Astrocyte of the cerebellum (primary cell): ENCODE measurements at regions not wholly inside any gene's neighbourhood (a gene's known extent, or its start where the extent isn't known, plus 50 kb on each side); places are given as distances from the start of the nearest gene placed in this dataset.

ENCODE experiments used
- DNase-seq: peaks from one replicate; pipeline ENCODE4 v3.0.0-alpha.2; 2011; ENCODE audit warnings: low read depth
- H3K4me3 ChIP-seq: 2 replicates; pipeline ENCODE4 v1.5.1; 2011; ENCODE audit warnings: mild to moderate bottlenecking, low read depth, low read length, moderate library complexity
- in situ Hi-C: cut with HindIII; loops from 2 replicates; pipeline ENCODE4 v1.10.0; 2017; ENCODE audit warnings: low sequenced_read_pairs
- TF ChIP-seq, protein P1 (sequence below): IDR thresholded peaks from 2 replicates; pipeline ENCODE4 v1.5.1; 2012; ENCODE audit warnings: low read length, low read depth, moderate library complexity, mild to moderate bottlenecking; ENCODE audit errors: missing control alignments

DNA sequence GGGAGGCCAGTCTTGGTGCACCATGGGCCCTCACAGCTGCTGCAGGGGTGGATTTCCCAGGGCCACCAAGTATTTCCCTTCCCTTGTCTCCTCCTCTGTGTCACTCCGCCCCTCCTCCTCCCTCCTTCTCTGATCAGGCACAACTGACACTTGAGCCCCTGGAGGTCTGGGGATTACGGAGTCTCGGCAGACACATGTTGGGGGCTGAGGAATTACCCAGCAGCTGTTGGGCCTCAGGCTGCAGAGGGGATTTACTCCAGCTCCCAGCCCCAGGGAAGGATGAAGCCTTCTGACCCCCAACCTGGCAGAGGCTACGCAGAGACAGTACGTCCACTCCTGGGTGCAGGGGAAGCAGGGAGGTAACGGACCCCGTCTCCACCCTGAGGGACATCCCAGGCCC, 420.5 kb upstream of the SULF2 start:
- H3K4me3 ChIP-seq = no peak overlapping the region
- DNase-seq = no peak
- in situ Hi-C loops = no loop called here
- TF ChIP-seq, protein P1, sequence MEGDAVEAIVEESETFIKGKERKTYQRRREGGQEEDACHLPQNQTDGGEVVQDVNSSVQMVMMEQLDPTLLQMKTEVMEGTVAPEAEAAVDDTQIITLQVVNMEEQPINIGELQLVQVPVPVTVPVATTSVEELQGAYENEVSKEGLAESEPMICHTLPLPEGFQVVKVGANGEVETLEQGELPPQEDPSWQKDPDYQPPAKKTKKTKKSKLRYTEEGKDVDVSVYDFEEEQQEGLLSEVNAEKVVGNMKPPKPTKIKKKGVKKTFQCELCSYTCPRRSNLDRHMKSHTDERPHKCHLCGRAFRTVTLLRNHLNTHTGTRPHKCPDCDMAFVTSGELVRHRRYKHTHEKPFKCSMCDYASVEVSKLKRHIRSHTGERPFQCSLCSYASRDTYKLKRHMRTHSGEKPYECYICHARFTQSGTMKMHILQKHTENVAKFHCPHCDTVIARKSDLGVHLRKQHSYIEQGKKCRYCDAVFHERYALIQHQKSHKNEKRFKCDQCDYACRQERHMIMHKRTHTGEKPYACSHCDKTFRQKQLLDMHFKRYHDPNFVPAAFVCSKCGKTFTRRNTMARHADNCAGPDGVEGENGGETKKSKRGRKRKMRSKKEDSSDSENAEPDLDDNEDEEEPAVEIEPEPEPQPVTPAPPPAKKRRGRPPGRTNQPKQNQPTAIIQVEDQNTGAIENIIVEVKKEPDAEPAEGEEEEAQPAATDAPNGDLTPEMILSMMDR = no peak

DNA sequence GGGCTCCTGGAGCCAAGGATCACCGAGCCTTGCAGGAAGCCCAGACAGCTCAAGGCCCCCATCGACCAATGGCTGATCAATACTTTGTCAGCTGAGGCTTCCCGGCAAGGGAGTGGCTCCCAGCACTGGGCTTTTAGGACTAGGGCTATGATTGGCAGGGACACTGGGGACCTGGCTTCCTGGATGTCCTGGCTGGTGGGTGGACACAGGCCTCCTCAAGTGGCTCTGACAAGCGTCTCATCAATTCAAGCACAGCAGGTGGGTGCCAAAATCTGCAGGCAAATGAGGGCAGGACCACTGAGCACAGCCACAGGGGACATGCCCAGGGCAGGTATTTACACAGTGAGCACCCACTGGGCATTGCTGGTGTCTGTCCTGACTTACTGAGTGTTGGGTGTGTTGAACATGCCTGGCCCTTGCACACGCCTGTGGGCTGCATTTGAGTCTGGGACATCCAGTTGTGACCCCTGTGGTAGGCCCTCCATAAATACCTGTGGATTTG, 420.1 kb upstream of the SULF2 start:
- in situ Hi-C loops = no loop called here
- H3K4me3 ChIP-seq = no peak overlapping the region
- no peak for DNase-seq
- TF ChIP-seq, protein P1 = no peak

DNA sequence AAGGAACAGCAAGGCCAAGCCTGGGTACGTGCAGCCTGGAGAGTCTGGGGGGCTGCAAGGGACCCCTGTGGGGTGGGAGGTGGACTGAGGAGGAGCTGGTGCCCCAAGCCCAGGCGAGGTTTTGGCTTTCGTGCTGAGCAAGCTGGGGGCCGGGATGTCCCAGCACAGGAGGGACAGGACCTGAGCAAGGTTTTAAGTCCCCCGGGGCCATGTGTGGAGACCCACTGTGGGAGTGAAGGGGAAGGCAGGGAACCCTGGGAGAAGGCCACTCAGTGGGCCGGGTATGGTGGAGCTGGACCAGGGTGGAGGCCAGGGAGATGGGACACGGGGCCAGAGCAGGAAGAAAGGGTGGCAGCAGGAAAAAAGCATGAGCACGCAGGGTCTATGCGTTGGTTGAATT, 419.2 kb upstream of the SULF2 start:
- H3K4me3 ChIP-seq = no peak overlapping the region
- in situ Hi-C loops = no loop called here
- no peak for DNase-seq
- TF ChIP-seq, protein P1 = no peak

DNA sequence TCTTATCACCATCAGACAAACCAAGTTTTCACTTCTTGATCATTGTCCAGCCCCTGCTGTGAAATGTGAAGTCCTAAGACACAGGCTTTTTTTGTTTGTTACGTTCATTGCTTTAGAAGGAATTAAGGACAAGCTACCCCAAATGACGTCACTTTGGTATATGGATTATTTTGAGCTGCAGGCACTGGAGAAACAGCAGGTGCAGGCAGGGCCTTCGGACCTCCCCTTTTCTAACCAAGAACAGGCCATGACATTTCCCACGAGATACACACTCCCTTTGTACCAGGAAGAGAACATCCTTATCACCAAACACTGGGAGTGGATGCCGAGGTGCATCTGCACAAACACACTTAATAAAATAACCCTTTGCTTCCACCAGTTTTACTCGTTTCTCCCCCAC, 418.0 kb upstream of the SULF2 start:
- DNase-seq = no peak
- no peak overlapping the region for H3K4me3 ChIP-seq
- TF ChIP-seq, protein P1 = no peak
- in situ Hi-C loops = no loop called here

DNA sequence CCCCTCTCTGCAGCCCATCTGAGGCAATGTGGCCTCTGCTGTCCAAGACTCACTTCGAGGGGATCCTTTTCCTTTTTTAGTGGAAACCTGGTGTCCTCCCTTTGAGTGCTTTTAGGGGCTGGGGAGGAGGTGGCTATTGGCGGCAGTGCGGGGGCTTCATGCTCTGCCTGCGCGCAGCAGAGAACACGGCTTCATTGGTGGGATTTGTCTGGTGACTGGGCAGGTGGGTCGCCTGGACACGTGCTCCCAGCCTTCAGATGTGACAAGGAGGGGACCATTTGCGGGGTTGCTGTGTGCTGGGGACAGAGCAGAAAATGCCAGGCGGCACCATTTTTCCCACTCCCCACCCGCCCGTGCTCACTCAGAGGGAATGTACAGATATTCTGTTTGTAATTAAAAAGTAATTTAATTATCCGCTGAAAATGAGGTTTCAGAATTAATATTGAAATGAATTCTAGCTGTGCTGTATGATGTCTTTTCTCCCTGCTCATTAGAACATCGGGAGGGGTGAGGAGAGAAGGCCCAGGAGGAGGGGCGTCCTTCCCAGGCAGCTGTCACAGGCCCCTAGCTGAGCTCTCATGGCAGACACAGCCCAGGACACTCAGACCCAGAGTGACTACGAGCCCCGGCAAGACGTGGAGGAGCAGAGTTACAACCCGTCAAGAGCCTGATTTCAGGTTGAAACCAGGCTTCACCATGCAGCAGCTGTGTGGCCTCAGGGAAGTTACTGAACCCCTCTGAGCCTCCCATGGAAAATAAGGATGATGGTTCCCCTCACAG, 417.2 kb upstream of the SULF2 start:
- DNase-seq = no peak
- TF ChIP-seq, protein P1 = no peak
- in situ Hi-C loops = no loop called here
- H3K4me3 ChIP-seq = no peak overlapping the region

DNA sequence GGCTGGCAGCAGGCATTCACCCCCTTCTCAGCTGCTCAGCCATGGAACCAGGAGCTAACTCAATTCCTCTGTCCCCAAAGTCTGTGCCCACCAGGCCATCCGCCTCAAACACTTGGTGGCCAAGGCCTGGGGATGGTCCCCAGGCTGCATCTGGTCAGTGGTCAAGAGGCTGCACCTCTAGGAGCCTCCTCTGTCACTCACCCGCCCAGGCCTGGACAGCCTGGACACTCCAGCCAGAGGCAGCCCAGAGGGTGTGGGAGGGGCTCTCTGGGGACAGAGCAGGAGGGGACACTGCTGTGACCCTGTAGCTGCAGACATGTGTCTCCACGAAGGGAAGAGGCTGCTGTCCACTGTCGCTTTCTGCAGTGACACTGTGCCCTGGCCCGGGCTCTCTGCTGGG, 416.6 kb upstream of the SULF2 start:
- in situ Hi-C loops = no loop called here
- TF ChIP-seq, protein P1 = no peak
- DNase-seq = no peak
- no peak overlapping the region for H3K4me3 ChIP-seq
